HS-5 (cell line): ENCODE measurements at regions not wholly inside any gene's neighbourhood (a gene's known extent, or its start where the extent isn't known, plus 50 kb on each side); places are given as distances from the start of the nearest gene placed in this dataset.
"Not testable (repeated sequence)": the region's sequence is repeated elsewhere in the genome, so short reads cannot be mapped to it uniquely, and the experiment has no call there.

Source experiments
- DNase-seq: peaks from one replicate; pipeline ENCODE4 v3.0.0-alpha.2; 2012; ENCODE audit warnings: low read depth

GRCh38 chr3:20822251-20822650 lies 636.2 kb upstream of the SGO1 start:
- no peak for DNase-seq

- DNase-seq: not testable (repeated sequence)
These were observed 634.9 kb upstream of the SGO1 start for GRCh38 chr3:20820872-20821271.

- DNase-seq: no peak
These were observed 625.6 kb upstream of the SGO1 start for GRCh38 chr3:20811631-20812030.

GRCh38 chr3:20811006-20811405 lies 625.0 kb upstream of the SGO1 start:
- DNase-seq: no peak

- no peak for DNase-seq
These were observed 624.5 kb upstream of the SGO1 start for GRCh38 chr3:20810555-20810954.

GRCh38 chr3:20809356-20809755 lies 623.4 kb upstream of the SGO1 start:
- DNase-seq: no peak

- DNase-seq: no peak
These were observed 622.9 kb upstream of the SGO1 start for GRCh38 chr3:20808864-20809263.

GRCh38 chr3:20798666-20799065 lies 612.7 kb upstream of the SGO1 start:
- DNase-seq: no peak

GRCh38 chr3:20787005-20787404 lies 601.0 kb upstream of the SGO1 start:
- DNase-seq: no peak

GRCh38 chr3:20776692-20777091 lies 590.7 kb upstream of the SGO1 start:
- no peak for DNase-seq

- no peak for DNase-seq
These were observed 590.3 kb upstream of the SGO1 start for GRCh38 chr3:20776286-20776685.

GRCh38 chr3:20773320-20773984 lies 587.4 kb upstream of the SGO1 start:
- no peak for DNase-seq

- DNase-seq: no peak
These were observed 586.9 kb upstream of the SGO1 start for GRCh38 chr3:20772869-20773268.

- DNase-seq: no peak
These were observed 583.4 kb upstream of the SGO1 start for GRCh38 chr3:20769430-20769829.

GRCh38 chr3:20760981-20761380 lies 575.0 kb upstream of the SGO1 start:
- DNase-seq: no peak

- DNase-seq: no peak
These were observed 566.4 kb upstream of the SGO1 start for GRCh38 chr3:20752416-20752815.

- no peak for DNase-seq
These were observed 565.3 kb upstream of the SGO1 start for GRCh38 chr3:20751296-20751695.

GRCh38 chr3:20747741-20748140 lies 561.7 kb upstream of the SGO1 start:
- DNase-seq: no peak

GRCh38 chr3:20743553-20744321 lies 557.7 kb upstream of the SGO1 start:
- DNase-seq: no peak

GRCh38 chr3:20742903-20743552 lies 557.0 kb upstream of the SGO1 start:
- no peak for DNase-seq

- DNase-seq: no peak
These were observed 555.4 kb upstream of the SGO1 start for GRCh38 chr3:20741381-20741780.

- DNase-seq: no peak
These were observed 553.8 kb upstream of the SGO1 start for GRCh38 chr3:20739814-20740213.

GRCh38 chr3:20736287-20736852 lies 550.4 kb upstream of the SGO1 start:
- no peak for DNase-seq
